ENCODE measurements at regions not wholly inside any gene's neighbourhood (a gene's known extent, or its start where the extent isn't known, plus 50 kb on each side); places are given as distances from the start of the nearest gene placed in this dataset.

DNA sequence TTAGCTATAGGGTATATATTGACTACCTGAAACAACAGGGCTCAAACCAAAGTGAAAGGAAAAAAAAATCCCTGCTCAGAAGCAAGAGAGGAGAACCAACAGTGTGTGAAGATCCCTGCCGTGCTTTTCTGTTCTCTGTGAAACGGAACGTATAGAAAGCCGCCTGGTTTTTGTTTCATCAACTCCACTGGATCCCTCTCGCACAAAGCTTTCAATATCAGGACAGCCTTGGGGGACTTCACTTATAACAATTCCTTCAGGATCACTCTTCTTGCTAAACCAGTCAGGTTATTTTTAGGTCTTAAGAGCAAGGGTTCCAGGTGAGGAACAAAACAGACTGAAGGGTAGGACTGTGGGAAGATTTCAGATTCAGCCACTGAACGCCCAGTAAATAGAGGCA lies 151.1 kb upstream of the CACNA2D1 start:
- no peaks in the 10 kb centered on the region for H3F3A ChIP-seq (ENCODE audit: insufficient read depth)
- no peaks in the 10 kb centered on the region for H3K36me3 ChIP-seq (ENCODE audit: low read length)
- no peak overlapping the region for H3K4me3 ChIP-seq (ENCODE audit: insufficient read depth, low read length, poor library complexity, severe bottlenecking)
- H2AFZ ChIP-seq (ENCODE audit: low read depth, low read length, severe bottlenecking): no peak overlapping the region
- no peaks in the 10 kb centered on the region for H3K9me3 ChIP-seq (ENCODE audit: insufficient read depth, low read length)
- TF ChIP-seq, protein P1, sequence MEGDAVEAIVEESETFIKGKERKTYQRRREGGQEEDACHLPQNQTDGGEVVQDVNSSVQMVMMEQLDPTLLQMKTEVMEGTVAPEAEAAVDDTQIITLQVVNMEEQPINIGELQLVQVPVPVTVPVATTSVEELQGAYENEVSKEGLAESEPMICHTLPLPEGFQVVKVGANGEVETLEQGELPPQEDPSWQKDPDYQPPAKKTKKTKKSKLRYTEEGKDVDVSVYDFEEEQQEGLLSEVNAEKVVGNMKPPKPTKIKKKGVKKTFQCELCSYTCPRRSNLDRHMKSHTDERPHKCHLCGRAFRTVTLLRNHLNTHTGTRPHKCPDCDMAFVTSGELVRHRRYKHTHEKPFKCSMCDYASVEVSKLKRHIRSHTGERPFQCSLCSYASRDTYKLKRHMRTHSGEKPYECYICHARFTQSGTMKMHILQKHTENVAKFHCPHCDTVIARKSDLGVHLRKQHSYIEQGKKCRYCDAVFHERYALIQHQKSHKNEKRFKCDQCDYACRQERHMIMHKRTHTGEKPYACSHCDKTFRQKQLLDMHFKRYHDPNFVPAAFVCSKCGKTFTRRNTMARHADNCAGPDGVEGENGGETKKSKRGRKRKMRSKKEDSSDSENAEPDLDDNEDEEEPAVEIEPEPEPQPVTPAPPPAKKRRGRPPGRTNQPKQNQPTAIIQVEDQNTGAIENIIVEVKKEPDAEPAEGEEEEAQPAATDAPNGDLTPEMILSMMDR (IDR thresholded peaks at IDR 0.05; ENCODE audit: insufficient read depth, low read length, poor library complexity, severe bottlenecking): no peak
- TF ChIP-seq EZH2phosphoT487 (conservative IDR thresholded peaks at IDR 0.05; ENCODE audit: low read length): no peak
- H3K4me2 ChIP-seq (ENCODE audit: low read depth, low read length, poor library complexity, severe bottlenecking): no peak overlapping the region
- no peak overlapping the region for H3K27ac ChIP-seq (ENCODE audit: low read depth, low read length)
- no peaks in the 10 kb centered on the region for H3K9me2 ChIP-seq (replicated peaks; ENCODE audit: insufficient read depth, low read length)
- no peaks in the 10 kb centered on the region for H3K79me2 ChIP-seq (ENCODE audit: insufficient read depth, low read length)
- no peaks in the 10 kb centered on the region for H3K27me3 ChIP-seq (ENCODE audit: low read length)
- no peaks in the 10 kb centered on the region for H4K20me1 ChIP-seq (ENCODE audit: low read depth, low read length)
- H3K9ac ChIP-seq (ENCODE audit: low read length): no peak overlapping the region

DNA sequence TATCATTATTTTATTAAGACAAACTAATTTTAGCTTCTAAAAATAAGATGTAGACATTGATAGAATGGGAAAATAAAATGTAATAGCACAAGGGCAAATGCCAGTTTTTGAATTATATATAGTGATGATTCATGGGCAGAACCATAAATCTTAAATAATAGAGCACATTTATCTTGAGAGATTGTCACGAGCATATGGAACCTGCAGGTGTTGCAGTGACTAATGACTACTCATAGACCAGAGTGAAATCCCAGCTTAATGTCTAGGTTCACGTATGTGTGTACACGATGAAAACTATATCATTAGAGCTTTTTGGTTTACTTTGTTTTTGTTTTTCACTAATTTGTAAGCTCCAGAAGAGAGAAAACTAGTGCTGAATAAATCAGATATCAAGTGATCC lies 150.2 kb upstream of the CACNA2D1 start:
- Histone ChIP-seq H3K27ac (ENCODE audit: low read depth, low read length) (no peak overlapping the region), H4K20me1 (ENCODE audit: low read depth, low read length) (no peaks in the 10 kb centered on the region), H3K9me3 (ENCODE audit: insufficient read depth, low read length) (no peaks in the 10 kb centered on the region), H3F3A (ENCODE audit: insufficient read depth) (no peaks in the 10 kb centered on the region), H3K9me2 (replicated peaks; ENCODE audit: insufficient read depth, low read length) (no peaks in the 10 kb centered on the region), H3K9ac (ENCODE audit: low read length) (no peak overlapping the region), H2AFZ (ENCODE audit: low read depth, low read length, severe bottlenecking) (no peak overlapping the region), H3K36me3 (ENCODE audit: low read length) (no peaks in the 10 kb centered on the region), H3K4me2 (ENCODE audit: low read depth, low read length, poor library complexity, severe bottlenecking) (no peak overlapping the region), H3K79me2 (ENCODE audit: insufficient read depth, low read length) (no peaks in the 10 kb centered on the region), H3K4me3 (ENCODE audit: insufficient read depth, low read length, poor library complexity, severe bottlenecking) (no peak overlapping the region), H3K27me3 (ENCODE audit: low read length) (no peaks in the 10 kb centered on the region)
- no peak for TF ChIP-seq EZH2phosphoT487 (conservative IDR thresholded peaks at IDR 0.05; ENCODE audit: low read length)
- TF ChIP-seq, protein P1 (IDR thresholded peaks at IDR 0.05; ENCODE audit: insufficient read depth, low read length, poor library complexity, severe bottlenecking): no peak

DNA sequence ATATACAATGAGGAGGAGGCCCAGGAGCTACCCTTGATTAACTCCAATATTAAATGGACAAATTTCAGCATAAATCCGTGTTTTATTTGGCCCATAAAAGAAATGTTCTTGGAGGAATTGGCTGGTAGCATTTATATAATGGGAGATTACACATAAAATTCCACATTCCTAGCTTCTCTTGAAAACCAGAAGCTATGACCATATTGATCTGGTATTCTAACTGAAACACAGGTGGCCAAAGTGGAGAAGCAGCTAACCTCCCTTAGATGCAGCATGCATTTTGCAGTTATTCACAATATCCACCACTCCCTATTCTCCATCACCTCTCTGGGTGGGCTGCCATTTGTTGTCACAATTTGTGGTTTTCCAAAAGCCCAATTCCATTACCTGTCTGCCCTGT lies 148.8 kb upstream of the CACNA2D1 start:
- no peaks in the 10 kb centered on the region for H3K27me3 ChIP-seq (ENCODE audit: low read length)
- H3K36me3 ChIP-seq (ENCODE audit: low read length): no peaks in the 10 kb centered on the region
- H3K4me2 ChIP-seq (ENCODE audit: low read depth, low read length, poor library complexity, severe bottlenecking): no peak overlapping the region
- no peaks in the 10 kb centered on the region for H4K20me1 ChIP-seq (ENCODE audit: low read depth, low read length)
- no peaks in the 10 kb centered on the region for H3K79me2 ChIP-seq (ENCODE audit: insufficient read depth, low read length)
- H2AFZ ChIP-seq (ENCODE audit: low read depth, low read length, severe bottlenecking): no peak overlapping the region
- no peaks in the 10 kb centered on the region for H3K9me2 ChIP-seq (replicated peaks; ENCODE audit: insufficient read depth, low read length)
- no peak overlapping the region for H3K27ac ChIP-seq (ENCODE audit: low read depth, low read length)
- no peak overlapping the region for H3K9ac ChIP-seq (ENCODE audit: low read length)
- H3K9me3 ChIP-seq (ENCODE audit: insufficient read depth, low read length): no peaks in the 10 kb centered on the region
- TF ChIP-seq, protein P1 (IDR thresholded peaks at IDR 0.05; ENCODE audit: insufficient read depth, low read length, poor library complexity, severe bottlenecking): no peak
- TF ChIP-seq EZH2phosphoT487 (conservative IDR thresholded peaks at IDR 0.05; ENCODE audit: low read length): no peak
- no peaks in the 10 kb centered on the region for H3F3A ChIP-seq (ENCODE audit: insufficient read depth)
- H3K4me3 ChIP-seq (ENCODE audit: insufficient read depth, low read length, poor library complexity, severe bottlenecking): no peak overlapping the region
